Hepatocyte (in vitro differentiated cells): ENCODE measurements at regions not wholly inside any gene's neighbourhood (a gene's known extent, or its start where the extent isn't known, plus 50 kb on each side); places are given as distances from the start of the nearest gene placed in this dataset.

Source experiments
- CTCF ChIP-seq: fragments of 200-600 bp; sonication (generic); IDR thresholded peaks from 2 replicates; pipeline ENCODE4 v1.5.1; 2016; ENCODE audit warnings: antibody characterized with exemption, mild to moderate bottlenecking; ENCODE audit not compliant: poor library complexity
- EZH2 ChIP-seq: fragments of 200-600 bp; sonication (generic); IDR thresholded peaks from 2 replicates; pipeline ENCODE4 v1.6.1; 2016; ENCODE audit warnings: antibody characterized with exemption, mild to moderate bottlenecking, borderline replicate concordance
- EZH2phosphoT487 ChIP-seq: fragments of 200-600 bp; sonication (generic); IDR thresholded peaks from one replicate; pipeline ENCODE4 v1.6.1; 2018; ENCODE audit warnings: antibody characterized with exemption, mild to moderate bottlenecking, low read depth, moderate library complexity; ENCODE audit not compliant: unreplicated experiment, severe bottlenecking

GRCh38 chr20:51871943-51872342, 69.6 kb upstream of the SALL4 start:
- no peak for TF ChIP-seq CTCF
- TF ChIP-seq EZH2, result no peak
- no peak for TF ChIP-seq EZH2phosphoT487
